K562 (cell line): ENCODE measurements at regions not wholly inside any gene's neighbourhood (a gene's known extent, or its start where the extent isn't known, plus 50 kb on each side); places are given as distances from the start of the nearest gene placed in this dataset.

ENCODE experiments used
- ATAC-seq: fragments of 200-7000 bp; cut with Tn5 transposase; 3 replicates; pipeline ENCODE4 v1.9.1; 2020; ENCODE audit warnings: moderate library complexity
- BruUV-seq: library from RNA; stranded (reverse); fragments of 400-500 nt; replicated peaks from 2 replicates; lab custom pipeline; 2021; lab: Mats Ljungman, UMichigan
- CTCF ChIA-PET: fragments of 300-600 bp; formaldehyde crosslinking; extraction: SDS; loops from one replicate; lab custom pipeline; 2021; ENCODE audit warnings: low intra/inter-chr PET ratio; lab: Yijun Ruan, JAX
- POLR2A ChIA-PET: fragments of 300-600, 350-650 bp; sonication (Branson Sonifier 250); formaldehyde crosslinking; extraction: SDS; loops from one replicate; lab custom pipeline; 2021; ENCODE audit warnings: antibody characterized with exemption, inconsistent platforms; lab: Yijun Ruan, JAX
- DNase-seq, 4 experiments: peaks; one replicate each; pipeline versions ENCODE4 v3.0.0 to v3.0.0-alpha.2; 2011 to 2018; ENCODE audit warnings: low spot score in 3 of 4, mixed read lengths in 3 of 4; ENCODE audit errors: extremely low read depth in 1 of 4
- FAIRE-seq: peaks from 2 replicates; lab custom pipeline; 2011; peaks lifted over from hg19 to GRCh38; lab: Jason Lieb, UNC
- H2AFZ ChIP-seq: 2 replicates; pipeline ENCODE4 v1.6.0; 2011; ENCODE audit warnings: low read depth, low read length, control low read depth, inconsistent platforms
- H3K27ac ChIP-seq: fragments of 200-600 bp; 3 replicates; pipeline ENCODE4 v1.8.0; 2011; ENCODE audit warnings: low read depth, mild to moderate bottlenecking, control low read depth, inconsistent platforms, low read length, moderate library complexity, mixed read lengths; ENCODE audit errors: extremely low read depth
- H3K27me3 ChIP-seq, 2 experiments: fragments of 300-600 bp in 1 of 2; 2 replicates in 1 of 2; 3 replicates in 1 of 2; pipeline versions ENCODE4 v1.6.0 to v1.8.0; 2011; ENCODE audit warnings: inconsistent platforms in 2 of 2, low read length in 2 of 2, mild to moderate bottlenecking in 1 of 2, mixed read lengths in 1 of 2, moderate library complexity in 1 of 2; ENCODE audit not compliant: control insufficient read depth in 2 of 2, insufficient read depth in 2 of 2
- H3K36me3 ChIP-seq: fragments of 300-600 bp; 3 replicates; pipeline ENCODE4 v1.8.0; 2011; ENCODE audit warnings: mild to moderate bottlenecking, low read length, inconsistent platforms; ENCODE audit not compliant: control insufficient read depth, insufficient read depth
- H3K4me1 ChIP-seq, 2 experiments: fragments of 200-600 bp in 1 of 2; replicated peaks in 1 of 2; 2 replicates in 1 of 2; 3 replicates in 1 of 2; pipeline versions ENCODE4 v1.5.1 to v1.8.0; 2011; ENCODE audit warnings: inconsistent platforms in 2 of 2, low read length in 2 of 2, mild to moderate bottlenecking in 1 of 2, mixed read lengths in 1 of 2, moderate library complexity in 1 of 2; ENCODE audit not compliant: control insufficient read depth in 2 of 2, insufficient read depth in 2 of 2
- H3K4me2 ChIP-seq: 2 replicates; pipeline ENCODE4 v1.6.1; 2011; ENCODE audit warnings: low read length, control low read depth, inconsistent platforms, mixed read lengths; ENCODE audit not compliant: insufficient read depth
- H3K4me3 ChIP-seq: fragments of 200-600 bp; sonication (generic), shearing (Covaris generic); 2 replicates; pipeline ENCODE4 v1.5.1; 2016; ENCODE audit warnings: control low read depth, inconsistent platforms
- H3K79me2 ChIP-seq: fragments of 200-600 bp; 3 replicates; pipeline ENCODE4 v1.8.0; 2011; ENCODE audit warnings: low read length, inconsistent platforms; ENCODE audit not compliant: control insufficient read depth, insufficient read depth
- H3K9ac ChIP-seq, 2 experiments: 2 replicates each; pipeline versions ENCODE4 v1.6.0 to v1.6.1; 2011; ENCODE audit warnings: low read depth in 2 of 2, low read length in 2 of 2, control low read depth in 1 of 2, inconsistent platforms in 1 of 2, mild to moderate bottlenecking in 1 of 2, mixed read lengths in 1 of 2; ENCODE audit not compliant: insufficient read depth in 1 of 2
- H3K9me1 ChIP-seq: one replicate; pipeline ENCODE4 v1.6.0; 2011; ENCODE audit warnings: inconsistent platforms, mild to moderate bottlenecking, low read length, moderate library complexity; ENCODE audit not compliant: control insufficient read depth, insufficient read depth
- H3K9me3 ChIP-seq: replicated peaks from 2 replicates; pipeline ENCODE4 v1.5.1; 2011; ENCODE audit warnings: low read depth, low read length, inconsistent platforms; ENCODE audit not compliant: control insufficient read depth, insufficient read depth
- H4K20me1 ChIP-seq: replicated peaks from 2 replicates; pipeline ENCODE4 v1.6.1; 2011; ENCODE audit warnings: low read length, inconsistent platforms, mixed read lengths; ENCODE audit not compliant: control insufficient read depth, insufficient read depth
- CGGBP1 ChIP-seq: fragments of 250-450 bp; sonication (Bioruptor Pico); IDR thresholded peaks from 2 replicates; pipeline ENCODE4 v1.9.0; 2021; ENCODE audit warnings: mild to moderate bottlenecking
- CREB5 ChIP-seq: fragments of 250-450 bp; sonication (Bioruptor Pico); IDR thresholded peaks from 2 replicates; pipeline ENCODE4 v1.5.0; 2020; ENCODE audit warnings: mild to moderate bottlenecking
- EHMT2 ChIP-seq: fragments of 450-650 bp; IDR thresholded peaks from 2 replicates; pipeline ENCODE4 v1.6.1; 2018; ENCODE audit warnings: antibody characterized with exemption
- JUNB ChIP-seq: fragments of 450-650 bp; formaldehyde crosslinking; conservative IDR thresholded peaks from 2 replicates; pipeline ENCODE4 v1.4.0; 2020; ENCODE audit warnings: mild to moderate bottlenecking
- NCOA2 ChIP-seq, 2 experiments: fragments of 450-650 bp; IDR thresholded peaks; 2 replicates each; pipeline ENCODE4 v1.6.1; 2018; ENCODE audit warnings: mild to moderate bottlenecking in 2 of 2, moderate library complexity in 1 of 2; ENCODE audit not compliant: partially characterized antibody in 2 of 2
- XRCC4 ChIP-seq: IDR thresholded peaks from one replicate; pipeline ENCODE4 v1.6.1; 2011; ENCODE audit not compliant: insufficient read depth, insufficient read length; ENCODE audit errors: extremely low read depth
- YY1 ChIP-seq, 3 experiments: IDR thresholded peaks; 2 replicates each; pipeline ENCODE4 v1.6.1; 2011; ENCODE audit warnings: low read length in 2 of 3, mild to moderate bottlenecking in 2 of 3, moderate library complexity in 2 of 3, borderline replicate concordance in 1 of 3, control low read depth in 1 of 3, low read depth in 1 of 3; ENCODE audit not compliant: insufficient read depth in 3 of 3, insufficient replicate concordance in 2 of 3, control insufficient read depth in 1 of 3, insufficient read length in 1 of 3; ENCODE audit errors: extremely low read depth in 1 of 3
- ZBTB17 ChIP-seq: fragments of 450-650 bp; formaldehyde crosslinking; IDR thresholded peaks from 2 replicates; pipeline ENCODE4 v1.4.0; 2020; ENCODE audit warnings: mild to moderate bottlenecking
- ZNF175 ChIP-seq: fragments of 200-800 bp; sonication (Bioruptor generic); IDR thresholded peaks from 2 replicates; pipeline ENCODE4 v1.6.1; 2016; ENCODE audit warnings: low read depth, mild to moderate bottlenecking, missing genetic modification characterization, missing compliant biosample characterization
- in situ Hi-C: fragments of 300-500 bp; cut with MboI; formaldehyde crosslinking; loops from 4 replicates; pipeline ENCODE4 v1.15.0; 2018; ENCODE audit warnings: inconsistent platforms, mixed read lengths
- intact Hi-C: fragments of 100-400 bp; cut with micrococcal nuclease; formaldehyde crosslinking; loops from 2 replicates; pipeline ENCODE4 v1.14.2; 2022
- TF ChIP-seq, protein P1 (sequence below), 2 experiments: fragments of 450-650 bp in 1 of 2; IDR thresholded peaks; 2 replicates each; pipeline ENCODE4 v1.6.1; 2011 to 2017; ENCODE audit warnings: low read depth in 2 of 2, antibody characterized with exemption in 1 of 2, borderline replicate concordance in 1 of 2, low read length in 1 of 2, mild to moderate bottlenecking in 1 of 2, mixed read lengths in 1 of 2; ENCODE audit not compliant: control insufficient read depth in 1 of 2
- TF ChIP-seq, protein P2 (sequence below): fragments of 250-450 bp; sonication (Bioruptor Pico); IDR thresholded peaks from 2 replicates; pipeline ENCODE4 v1.5.0; 2021; ENCODE audit warnings: mild to moderate bottlenecking, moderate library complexity

GRCh38 chr11:41519696-41520095 lies 60.2 kb upstream of the LRRC4C start (continued):
- TF ChIP-seq CREB5 (CRISPR knock-in tag) (no peak), CGGBP1 (CRISPR knock-in tag) (no peak)
- TF ChIP-seq, protein P1, sequence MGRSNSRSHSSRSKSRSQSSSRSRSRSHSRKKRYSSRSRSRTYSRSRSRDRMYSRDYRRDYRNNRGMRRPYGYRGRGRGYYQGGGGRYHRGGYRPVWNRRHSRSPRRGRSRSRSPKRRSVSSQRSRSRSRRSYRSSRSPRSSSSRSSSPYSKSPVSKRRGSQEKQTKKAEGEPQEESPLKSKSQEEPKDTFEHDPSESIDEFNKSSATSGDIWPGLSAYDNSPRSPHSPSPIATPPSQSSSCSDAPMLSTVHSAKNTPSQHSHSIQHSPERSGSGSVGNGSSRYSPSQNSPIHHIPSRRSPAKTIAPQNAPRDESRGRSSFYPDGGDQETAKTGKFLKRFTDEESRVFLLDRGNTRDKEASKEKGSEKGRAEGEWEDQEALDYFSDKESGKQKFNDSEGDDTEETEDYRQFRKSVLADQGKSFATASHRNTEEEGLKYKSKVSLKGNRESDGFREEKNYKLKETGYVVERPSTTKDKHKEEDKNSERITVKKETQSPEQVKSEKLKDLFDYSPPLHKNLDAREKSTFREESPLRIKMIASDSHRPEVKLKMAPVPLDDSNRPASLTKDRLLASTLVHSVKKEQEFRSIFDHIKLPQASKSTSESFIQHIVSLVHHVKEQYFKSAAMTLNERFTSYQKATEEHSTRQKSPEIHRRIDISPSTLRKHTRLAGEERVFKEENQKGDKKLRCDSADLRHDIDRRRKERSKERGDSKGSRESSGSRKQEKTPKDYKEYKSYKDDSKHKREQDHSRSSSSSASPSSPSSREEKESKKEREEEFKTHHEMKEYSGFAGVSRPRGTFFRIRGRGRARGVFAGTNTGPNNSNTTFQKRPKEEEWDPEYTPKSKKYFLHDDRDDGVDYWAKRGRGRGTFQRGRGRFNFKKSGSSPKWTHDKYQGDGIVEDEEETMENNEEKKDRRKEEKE (IDR thresholded peaks at IDR 0.05; ENCODE audit: borderline replicate concordance in 1 of 2, control insufficient read depth in 1 of 2, low read depth in 2 of 2, low read length in 1 of 2), result no peak
- TF ChIP-seq, all 486 proteins: peak for 0

GRCh38 chr11:41522391-41522790 lies 62.9 kb upstream of the LRRC4C start:
- Histone ChIP-seq H3K4me2 (no peak overlapping the region), H3K4me3 (no peak overlapping the region), H3K9me1 (no peaks in the 10 kb centered on the region), H3K4me1 (no peaks in the 10 kb centered on the region), H3K27me3 (no peaks in the 10 kb centered on the region), H3K36me3 (no peaks in the 10 kb centered on the region), H2AFZ (no peak overlapping the region), H3K9me3 (0 out of 2 replicates have a peak, but pooled peaks cover 2% of the 10 kb centered on the region), H4K20me1 (no peaks in the 10 kb centered on the region), H3K9ac (no peak overlapping the region), H3K79me2 (no peaks in the 10 kb centered on the region), H3K27ac (no peak overlapping the region)
- no peak for DNase-seq
- in situ Hi-C loops, result no loop called here
- no peak for FAIRE-seq
- CTCF ChIA-PET, result no interaction called here
- BruUV-seq, result no TSS peak
- POLR2A ChIA-PET, result interaction anchor here (0.7 kb wide), 1 partner anchor 684 kb away, joined by 3 read pairs; no protein-coding TSS in a partner anchor
- ATAC-seq, result no peak
- intact Hi-C loops, result no loop called here
- no peak for TF ChIP-seq ZNF175 (CRISPR knock-in tag)
- no peak for TF ChIP-seq NCOA2 (IDR thresholded peaks at IDR 0.05; ENCODE audit: partially characterized antibody in 2 of 2)
- TF ChIP-seq XRCC4, result no peak
- no peak for TF ChIP-seq JUNB (CRISPR knock-in tag)
- TF ChIP-seq EHMT2, result no peak
- TF ChIP-seq YY1 (IDR thresholded peaks at IDR 0.05; ENCODE audit: borderline replicate concordance in 1 of 3, control insufficient read depth in 1 of 3, extremely low read depth in 1 of 3, insufficient read depth in 3 of 3, insufficient read length in 1 of 3, insufficient replicate concordance in 2 of 3, low read depth in 1 of 3, low read length in 2 of 3), result no peak
- no peak for TF ChIP-seq ZBTB17 (CRISPR knock-in tag)
- TF ChIP-seq, protein P2, sequence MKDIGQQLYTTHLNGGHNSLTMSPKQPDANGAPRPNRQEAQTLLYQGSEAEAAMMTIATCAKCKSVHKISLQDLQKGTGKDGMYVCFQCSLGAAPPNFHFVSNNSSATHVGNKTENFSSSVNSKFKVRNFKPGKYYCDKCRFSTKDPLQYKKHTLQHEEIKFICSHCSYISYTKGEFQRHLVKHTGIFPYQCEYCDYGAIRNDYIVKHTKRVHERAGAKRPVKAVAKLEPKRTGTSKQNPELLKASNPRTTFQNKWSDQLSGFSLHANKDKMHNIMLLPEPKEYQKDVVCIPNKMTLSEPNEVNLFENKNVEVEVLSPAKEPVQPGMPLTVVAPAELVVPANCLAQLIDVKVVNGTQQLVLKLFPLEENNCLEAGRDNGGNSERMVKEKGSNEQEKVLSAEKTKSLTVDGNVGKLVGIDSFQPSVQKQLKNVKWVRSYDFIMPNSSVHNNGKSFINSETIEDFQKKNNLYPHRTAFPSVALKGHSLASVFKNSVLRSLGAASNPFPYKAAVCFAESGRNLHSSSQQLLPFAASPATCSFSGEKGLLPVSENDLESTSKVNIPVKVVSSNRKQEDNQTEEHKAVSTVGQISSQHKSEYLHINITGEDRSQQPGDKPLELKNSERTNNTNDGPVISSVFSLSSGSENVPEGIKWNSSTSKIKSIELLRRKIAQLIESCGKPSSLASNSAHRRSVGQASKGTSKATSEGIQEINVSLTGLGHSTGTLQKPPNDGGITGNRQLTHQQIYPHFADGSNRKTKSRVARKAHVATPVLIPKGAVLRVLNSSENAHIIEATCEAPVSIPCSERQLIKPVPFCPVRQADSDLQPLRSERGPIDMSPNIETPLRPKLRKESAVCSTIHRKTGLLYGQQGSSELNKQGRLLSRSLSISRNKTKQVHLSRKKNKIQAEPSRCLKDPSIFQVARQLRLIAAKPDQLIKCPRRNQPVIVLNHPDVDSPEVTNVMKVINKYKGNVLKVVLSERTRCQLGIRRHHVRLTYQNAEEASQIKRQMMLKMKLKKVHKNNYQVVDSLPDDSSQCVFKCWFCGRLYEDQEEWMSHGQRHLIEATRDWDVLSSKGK, result no peak
